Keratinocyte (primary cell): ENCODE measurements at regions not wholly inside any gene's neighbourhood (a gene's known extent, or its start where the extent isn't known, plus 50 kb on each side); places are given as distances from the start of the nearest gene placed in this dataset.

Experiments used
- DNase-seq: peaks from one replicate; pipeline ENCODE4 v3.0.0-alpha.2; 2011; ENCODE audit warnings: low read depth, missing footprints, low spot score
- FAIRE-seq: peaks from 2 replicates; lab custom pipeline; 2011; peaks lifted over from hg19 to GRCh38; lab: Jason Lieb, UNC
- H2AFZ ChIP-seq: 2 replicates; pipeline ENCODE4 v1.6.0; 2012; ENCODE audit warnings: low read length, control low read depth, inconsistent platforms; ENCODE audit not compliant: control insufficient read depth
- H3K27ac ChIP-seq: 2 replicates; pipeline ENCODE4 v1.5.1; 2011; ENCODE audit warnings: low read length; ENCODE audit not compliant: control insufficient read depth, insufficient read depth
- H3K27me3 ChIP-seq: 3 replicates; pipeline ENCODE4 v1.6.0; 2011; ENCODE audit warnings: low read length; ENCODE audit not compliant: control insufficient read depth, insufficient read depth; ENCODE audit errors: extremely low read depth
- H3K36me3 ChIP-seq, 2 experiments: 2 replicates in 1 of 2; 3 replicates in 1 of 2; pipeline ENCODE4 v1.5.1; 2011; ENCODE audit warnings: low read length in 2 of 2, mild to moderate bottlenecking in 1 of 2; ENCODE audit not compliant: control insufficient read depth in 2 of 2, insufficient read depth in 2 of 2; ENCODE audit errors: extremely low read depth in 1 of 2
- H3K4me1 ChIP-seq: 3 replicates; pipeline ENCODE4 v1.5.1; 2011; ENCODE audit warnings: low read length; ENCODE audit not compliant: control insufficient read depth, insufficient read depth; ENCODE audit errors: extremely low read depth
- H3K4me2 ChIP-seq: 3 replicates; pipeline ENCODE4 v1.6.0; 2011; ENCODE audit warnings: low read depth, low read length; ENCODE audit not compliant: control insufficient read depth, insufficient read depth; ENCODE audit errors: extremely low read depth
- H3K4me3 ChIP-seq, 3 experiments: fragments of 200-600 bp in 1 of 3; sonication (generic) in 1 of 3; 2 replicates in 2 of 3; 3 replicates in 1 of 3; pipeline ENCODE4 v1.5.1; 2011 to 2016; ENCODE audit warnings: low read length in 3 of 3, mild to moderate bottlenecking in 3 of 3, control low read depth in 2 of 3, inconsistent platforms in 1 of 3, low read depth in 1 of 3, mixed read lengths in 1 of 3, mixed run types in 1 of 3, moderate library complexity in 1 of 3; ENCODE audit not compliant: control insufficient read depth in 2 of 3, insufficient read depth in 2 of 3; ENCODE audit errors: extremely low read depth in 1 of 3
- H3K79me2 ChIP-seq: 2 replicates; pipeline ENCODE4 v1.6.0; 2012; ENCODE audit warnings: low read length; ENCODE audit not compliant: control insufficient read depth, insufficient read depth
- H3K9ac ChIP-seq: 3 replicates; pipeline ENCODE4 v1.6.0; 2011; ENCODE audit warnings: low read length; ENCODE audit not compliant: control insufficient read depth, insufficient read depth; ENCODE audit errors: extremely low read depth
- H3K9me1 ChIP-seq: 3 replicates; pipeline ENCODE4 v1.6.0; 2011; ENCODE audit warnings: low read length; ENCODE audit not compliant: control insufficient read depth, insufficient read depth; ENCODE audit errors: extremely low read depth
- H3K9me3 ChIP-seq: 2 replicates; pipeline ENCODE4 v1.5.1; 2012; ENCODE audit warnings: low read depth, low read length; ENCODE audit not compliant: control insufficient read depth
- H4K20me1 ChIP-seq: 3 replicates; pipeline ENCODE4 v1.6.0; 2011; ENCODE audit warnings: low read length; ENCODE audit not compliant: control insufficient read depth, insufficient read depth; ENCODE audit errors: extremely low read depth
- CTCF ChIP-seq, 3 experiments: IDR thresholded peaks in 1 of 3; conservative IDR thresholded peaks in 1 of 3; optimal IDR thresholded peaks in 1 of 3; 2 replicates in 2 of 3; 3 replicates in 1 of 3; pipeline versions ENCODE3 to v1.5.1; 2011; ENCODE audit warnings: low read length in 3 of 3, mild to moderate bottlenecking in 3 of 3, moderate library complexity in 2 of 3, control low read depth in 1 of 3, inconsistent platforms in 1 of 3; ENCODE audit not compliant: insufficient read depth in 2 of 3; ENCODE audit errors: extremely low read depth in 1 of 3
- EZH2 ChIP-seq: IDR thresholded peaks from one replicate; pipeline ENCODE4 v1.6.1; 2012; ENCODE audit warnings: inconsistent platforms, mild to moderate bottlenecking, low read length, moderate library complexity
- dilution Hi-C: fragments of 300-500 bp; cut with MboI; formaldehyde crosslinking; loops from one replicate; pipeline ENCODE4 v1.7.0; 2020; ENCODE audit warnings: low sequenced_read_pairs; ENCODE audit not compliant: extremely low pct_ligation_motif_present

GRCh38 chr10:94065787-94066186 is 72.1 kb downstream of the PLCE1 start:
- FAIRE-seq (no peak), DNase-seq (no peak)
- Histone ChIP-seq H3K9ac (no peak overlapping the region), H3K27ac (no peak overlapping the region), H2AFZ (no peak overlapping the region), H3K4me2 (no peak overlapping the region), H3K4me3 (no peak overlapping the region), H3K36me3 (no peaks in the 10 kb centered on the region), H3K9me3 (no peaks in the 10 kb centered on the region), H3K79me2 (no peaks in the 10 kb centered on the region), H4K20me1 (no peaks in the 10 kb centered on the region), H3K9me1 (no peaks in the 10 kb centered on the region), H3K4me1 (no peaks in the 10 kb centered on the region), H3K27me3 (no peaks in the 10 kb centered on the region)
- no peak for TF ChIP-seq EZH2
- no peak for TF ChIP-seq CTCF (optimal IDR thresholded peaks at IDR 0.05 in 1 of 3, IDR thresholded peaks at IDR 0.05 in 1 of 3, conservative IDR thresholded peaks at IDR 0.05 in 1 of 3; ENCODE audit: extremely low read depth in 1 of 3, insufficient read depth in 2 of 3, low read length in 3 of 3)
- dilution Hi-C loops: no loop called here

- dilution Hi-C loops: no loop called here
- TF ChIP-seq EZH2 (no peak), CTCF (optimal IDR thresholded peaks at IDR 0.05 in 1 of 3, IDR thresholded peaks at IDR 0.05 in 1 of 3, conservative IDR thresholded peaks at IDR 0.05 in 1 of 3; ENCODE audit: extremely low read depth in 1 of 3, insufficient read depth in 2 of 3, low read length in 3 of 3) (no peak)
- Histone ChIP-seq H3K9ac (no peak overlapping the region), H4K20me1 (no peaks in the 10 kb centered on the region), H3K27ac (no peak overlapping the region), H3K4me1 (no peaks in the 10 kb centered on the region), H3K27me3 (no peaks in the 10 kb centered on the region), H3K4me3 (no peak overlapping the region), H3K9me3 (no peaks in the 10 kb centered on the region), H3K9me1 (no peaks in the 10 kb centered on the region), H2AFZ (no peak overlapping the region), H3K4me2 (no peak overlapping the region), H3K36me3 (no peaks in the 10 kb centered on the region), H3K79me2 (no peaks in the 10 kb centered on the region)
- FAIRE-seq (no peak), DNase-seq (no peak)
Measured at GRCh38 chr10:94066411-94066810, 72.7 kb downstream of the PLCE1 start.
